ENCODE measurements at regions not wholly inside any gene's neighbourhood (a gene's known extent, or its start where the extent isn't known, plus 50 kb on each side); places are given as distances from the start of the nearest gene placed in this dataset.

DNA sequence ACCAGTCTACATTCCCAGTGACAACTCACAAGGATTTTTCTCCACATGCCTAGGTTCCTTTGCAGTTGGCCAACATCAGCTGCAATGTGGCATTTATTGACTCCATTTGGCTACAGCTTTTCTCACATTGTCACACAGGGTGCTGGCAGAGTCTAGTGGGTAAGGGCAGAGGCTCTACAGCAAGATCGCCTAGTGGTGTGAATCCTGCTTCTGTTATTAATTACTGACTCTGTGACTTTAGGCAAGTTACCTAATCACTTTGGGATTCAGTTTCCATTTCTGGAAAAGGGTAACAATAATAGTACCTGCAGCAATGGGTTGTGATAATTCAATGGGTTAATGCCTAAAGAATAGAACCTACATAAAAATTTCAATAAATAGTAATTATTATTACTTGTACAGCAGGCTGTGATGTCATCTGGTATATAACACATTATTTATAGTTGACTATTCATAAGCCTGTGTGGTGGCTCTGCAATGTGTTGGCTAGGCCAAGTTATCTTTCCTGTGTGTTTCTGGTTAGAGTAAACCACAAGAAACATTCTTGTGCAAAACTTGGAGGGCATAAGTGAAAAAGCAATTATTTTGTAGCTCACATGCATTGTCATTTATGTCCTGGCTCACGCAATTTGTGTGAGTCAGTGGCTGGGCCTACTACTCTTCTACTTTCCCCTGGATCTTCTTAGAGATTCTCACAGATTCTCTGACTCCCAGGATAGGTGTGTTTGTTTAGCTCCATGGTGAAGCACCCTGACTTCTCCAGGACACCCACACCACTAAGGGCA is 59.5 kb downstream of the PTGS2 start:
- no peak for DNase-seq

- no peak for DNase-seq
Measured at GRCh38 chr1:186618401-186619170, 61.6 kb downstream of the PTGS2 start.

- DNase-seq, result no peak
Measured at GRCh38 chr1:186617926-186618325, 62.3 kb downstream of the PTGS2 start.

GRCh38 chr1:186616511-186616910 is 63.7 kb downstream of the PTGS2 start:
- no peak for DNase-seq

DNA sequence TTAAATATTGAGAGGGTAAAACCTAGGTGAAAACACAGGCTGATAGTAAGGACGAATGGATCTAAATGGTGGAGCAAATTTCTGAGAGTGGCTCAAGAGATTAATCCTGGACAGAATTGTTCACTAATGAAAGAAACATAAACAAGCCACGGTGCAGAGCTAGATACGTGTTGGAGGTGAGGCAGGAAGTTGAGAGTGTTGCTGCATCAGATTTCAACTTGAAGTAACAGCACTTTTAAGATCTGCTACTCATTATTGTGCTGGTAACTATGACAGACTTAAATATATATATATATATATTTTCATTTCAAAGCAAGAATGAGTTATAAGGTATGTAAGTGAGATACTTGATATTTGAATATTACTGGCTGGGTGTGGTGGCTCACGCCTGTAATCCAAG is 64.9 kb downstream of the PTGS2 start:
- no peak for DNase-seq

DNA sequence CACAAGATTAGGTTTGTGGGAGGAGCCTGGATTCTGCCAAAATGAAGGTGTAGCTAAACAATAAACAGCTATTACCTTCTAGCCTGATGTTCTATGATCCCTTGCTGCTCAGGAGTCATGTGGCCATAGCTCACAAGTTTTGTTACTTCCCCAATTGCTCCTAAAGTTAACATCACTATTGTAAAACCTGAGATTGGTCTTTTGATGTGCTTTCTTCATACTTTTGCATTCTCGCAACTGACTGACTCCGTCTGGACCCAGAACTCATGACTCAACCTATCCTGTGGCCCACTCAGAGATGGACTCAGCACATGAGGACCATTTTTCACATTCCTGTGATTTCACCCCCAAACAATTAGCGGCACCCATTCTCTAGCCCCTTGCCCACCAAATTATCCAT is 69.1 kb downstream of the PTGS2 start:
- no peak for DNase-seq

DNA sequence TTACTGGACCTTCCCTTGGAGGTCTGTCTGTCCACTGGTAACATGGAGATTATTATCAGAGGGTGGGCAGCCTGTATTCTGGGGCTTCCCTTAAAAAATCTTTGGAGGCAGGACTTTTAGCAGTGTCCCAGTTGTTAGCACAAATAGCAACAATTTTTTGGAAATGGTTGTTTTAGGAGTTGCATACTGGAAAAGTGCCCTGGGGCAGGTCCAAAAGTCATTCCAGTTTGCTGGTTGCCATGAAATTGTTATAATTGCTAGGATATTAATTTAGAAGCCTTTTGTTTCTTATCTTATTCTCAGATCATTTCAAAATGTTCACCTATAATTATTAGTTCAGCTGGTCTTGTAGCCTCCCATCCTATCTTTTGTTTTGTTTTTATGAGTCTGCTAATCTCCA is 71.0 kb downstream of the PTGS2 start:
- peak in 1 of 3 experiments; percentile 20 for DNase-seq

DNA sequence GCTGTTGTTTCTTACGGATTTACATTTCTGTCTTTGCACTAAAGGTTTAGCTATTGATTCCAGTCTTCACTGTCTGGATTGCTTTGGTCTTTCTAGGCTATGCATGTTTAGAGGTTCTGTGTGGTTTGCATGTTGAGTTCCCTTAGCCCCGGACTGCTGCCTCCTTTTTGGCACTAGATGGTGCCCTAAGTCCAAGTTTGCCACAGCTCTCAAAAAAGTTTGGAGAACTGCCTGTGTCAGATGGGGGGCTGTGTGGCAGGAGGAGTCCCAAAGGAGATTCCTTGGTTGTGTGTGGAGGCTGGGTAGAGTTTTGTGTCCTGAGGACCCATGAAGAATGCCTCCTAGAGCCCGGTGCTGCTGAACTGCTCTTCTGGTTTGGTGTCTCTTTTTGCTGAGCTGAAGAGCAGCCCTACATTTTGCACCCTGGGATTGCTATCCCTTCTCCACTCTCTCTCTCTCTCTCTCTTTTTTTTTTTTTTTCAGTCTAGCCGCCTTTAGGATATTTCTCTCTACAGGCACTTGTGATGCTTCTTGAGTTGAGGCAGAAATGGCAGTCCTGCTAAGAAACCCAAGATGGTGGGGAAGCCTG is 74.4 kb downstream of the PTGS2 start:
- peak; percentile 14 to 56 (median 25) for DNase-seq

- no peak for DNase-seq
Measured at GRCh38 chr1:186595969-186596368, 84.3 kb downstream of the PTGS2 start.

GRCh38 chr1:186578325-186579016 is 101.8 kb downstream of the PTGS2 start:
- no peak for DNase-seq

- no peak for DNase-seq
Measured at GRCh38 chr1:186577633-186578032, 102.6 kb downstream of the PTGS2 start.

DNA sequence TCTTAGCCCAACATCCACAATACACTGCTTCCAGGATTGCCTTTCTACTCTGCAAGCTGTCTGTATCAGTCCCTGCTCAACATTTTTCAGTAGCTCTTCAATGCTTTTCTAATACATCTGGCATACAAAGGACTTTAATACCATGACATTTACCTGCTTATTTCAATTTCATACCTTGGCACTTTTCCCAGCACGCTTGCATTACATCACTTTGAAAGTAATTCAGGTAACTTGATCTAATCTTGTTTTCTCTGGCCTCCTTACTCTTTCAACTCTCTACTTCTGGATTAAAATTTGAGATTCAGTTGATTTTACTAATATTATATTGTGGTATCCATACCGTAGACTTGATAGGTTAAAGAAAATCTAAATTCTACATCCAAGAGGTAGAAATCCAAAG is 103.0 kb downstream of the PTGS2 start:
- no peak for DNase-seq

DNA sequence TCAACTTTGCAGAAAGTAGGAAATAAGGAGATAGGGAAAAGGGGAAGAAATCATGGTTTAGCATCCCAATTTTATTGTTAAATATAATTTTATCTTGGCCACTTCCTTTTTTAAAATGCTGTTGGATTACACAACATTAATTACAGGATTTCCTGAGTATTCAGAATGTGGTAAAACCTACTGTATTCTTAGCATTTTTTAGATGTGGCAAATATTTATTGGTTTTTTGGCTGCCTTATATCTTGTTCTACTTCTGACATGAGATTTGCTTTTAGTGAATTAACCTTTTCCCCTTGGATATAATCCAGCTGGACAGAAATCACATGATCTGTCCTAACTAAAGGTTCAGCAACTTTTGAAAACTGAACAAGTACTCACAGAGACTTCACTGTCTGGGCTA is 104.9 kb downstream of the PTGS2 start:
- no peak for DNase-seq

DNA sequence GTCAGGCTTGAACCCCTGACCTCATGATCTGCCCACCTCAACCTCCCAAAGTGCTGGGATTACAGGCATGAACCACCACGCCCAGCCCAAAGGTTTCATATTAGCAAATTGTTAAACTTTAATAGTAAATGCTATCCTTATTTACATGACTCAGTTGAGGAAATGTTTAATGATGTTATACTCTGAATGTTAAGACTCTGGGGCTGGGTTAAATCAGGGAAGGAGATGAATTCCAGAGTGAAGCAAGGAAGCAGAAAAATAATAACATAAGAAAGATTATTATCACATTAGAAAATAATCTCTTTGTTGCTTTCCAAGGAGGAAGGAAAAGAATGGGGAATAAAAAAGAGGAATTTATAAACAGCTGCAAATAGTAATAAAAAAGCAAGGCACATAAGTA is 105.3 kb downstream of the PTGS2 start:
- no peak for DNase-seq

DNA sequence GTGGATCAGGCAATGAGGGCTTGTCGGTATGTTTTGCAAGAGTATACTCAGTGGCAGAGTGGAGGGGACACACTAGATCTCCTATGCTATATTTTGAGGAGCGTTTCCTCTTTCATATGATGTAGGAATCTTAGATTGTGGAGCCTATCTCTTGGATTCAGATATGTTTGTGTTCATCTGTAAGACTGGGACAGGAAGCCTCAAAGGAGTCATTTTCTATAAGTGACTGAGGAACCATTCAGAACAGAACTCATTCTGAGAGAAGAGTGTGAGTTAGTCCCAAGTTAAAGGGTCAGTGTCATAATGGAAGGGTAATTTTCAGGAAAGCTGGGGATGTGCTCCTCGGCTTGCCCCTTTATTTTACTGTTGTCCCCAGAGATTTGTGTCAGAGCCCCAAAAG is 107.7 kb downstream of the PTGS2 start:
- no peak for DNase-seq

- no peak for DNase-seq
Measured at GRCh38 chr1:186571771-186572170, 108.5 kb downstream of the PTGS2 start.

DNA sequence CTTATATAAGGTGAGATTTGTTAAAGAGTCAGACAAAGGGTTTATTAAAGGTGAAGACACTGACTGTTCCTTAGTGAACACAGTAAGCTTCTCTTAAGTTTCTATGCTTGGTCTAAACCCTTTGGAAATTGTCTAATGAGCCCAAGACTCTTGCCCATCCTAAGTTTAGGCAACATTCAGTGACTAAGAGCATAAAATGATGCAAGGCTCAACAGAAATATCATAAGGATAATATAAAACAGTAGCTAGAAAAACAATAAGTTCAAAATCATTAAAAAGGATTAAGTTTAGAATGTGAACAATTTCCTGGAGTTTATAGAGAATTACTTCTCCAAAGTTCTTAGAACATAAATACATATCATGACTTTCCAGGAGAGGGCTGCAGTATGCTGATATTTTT is 108.9 kb upstream of the PDC start:
- no peak for DNase-seq

GRCh38 chr1:186568221-186568620 is 107.3 kb upstream of the PDC start:
- no peak for DNase-seq

GRCh38 chr1:186566140-186566855 is 105.4 kb upstream of the PDC start:
- no peak for DNase-seq

DNA sequence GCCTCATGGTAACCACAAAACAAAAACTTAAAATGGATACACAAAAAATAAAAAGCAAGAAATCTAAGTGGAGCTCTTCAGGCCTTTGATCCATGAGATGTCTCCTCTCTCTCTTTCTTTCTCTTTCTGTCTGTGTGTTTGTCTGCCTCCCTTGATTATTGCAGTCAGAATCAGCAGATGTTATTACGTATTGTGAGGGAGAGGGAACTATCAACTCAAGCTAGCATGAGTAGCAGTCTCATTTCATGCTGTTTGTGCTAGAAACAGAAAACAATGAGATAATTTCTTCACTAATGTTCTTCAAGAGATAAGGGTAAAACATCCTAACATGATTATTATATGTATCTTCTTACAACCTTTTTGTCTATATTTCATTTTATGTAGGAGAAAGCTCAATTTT is 103.7 kb upstream of the PDC start:
- peak in 1 of 3 experiments; percentile 52 for DNase-seq

DNA sequence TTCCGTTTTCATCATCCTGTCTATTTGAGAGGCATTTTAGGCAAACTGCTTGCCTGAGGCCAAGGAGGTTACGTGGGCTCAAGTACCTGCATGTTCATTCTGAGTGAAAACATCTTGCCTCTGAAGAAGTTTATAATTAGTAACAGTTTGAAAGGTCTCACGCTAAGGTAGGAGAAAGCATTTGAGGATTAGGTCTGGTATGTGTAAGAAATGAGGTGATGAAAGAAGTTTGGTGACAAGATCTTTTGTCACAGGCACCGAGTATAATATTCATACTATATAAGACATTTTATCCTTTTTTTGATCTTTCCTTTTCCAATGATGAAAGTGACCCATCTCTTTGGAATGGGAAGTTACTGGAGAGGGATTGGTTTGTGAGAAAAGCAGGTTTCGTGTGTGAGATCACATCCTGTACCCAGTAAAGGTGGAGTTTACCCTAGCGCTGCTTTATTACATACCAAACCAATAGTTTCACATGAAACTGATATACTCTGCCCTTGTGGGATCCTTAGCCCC is 98.7 kb upstream of the PDC start:
- DNase-seq, result no peak

- DNase-seq, result no peak
Measured at GRCh38 chr1:186557147-186557777, 96.3 kb upstream of the PDC start.
